TTC549 (cell line): ENCODE measurements at regions not wholly inside any gene's neighbourhood (a gene's known extent, or its start where the extent isn't known, plus 50 kb on each side); places are given as distances from the start of the nearest gene placed in this dataset.

Experiments
- FAIRE-seq: peaks from 2 replicates; lab custom pipeline; 2012; peaks lifted over from hg19 to GRCh38; lab: Jason Lieb, UNC

DNA sequence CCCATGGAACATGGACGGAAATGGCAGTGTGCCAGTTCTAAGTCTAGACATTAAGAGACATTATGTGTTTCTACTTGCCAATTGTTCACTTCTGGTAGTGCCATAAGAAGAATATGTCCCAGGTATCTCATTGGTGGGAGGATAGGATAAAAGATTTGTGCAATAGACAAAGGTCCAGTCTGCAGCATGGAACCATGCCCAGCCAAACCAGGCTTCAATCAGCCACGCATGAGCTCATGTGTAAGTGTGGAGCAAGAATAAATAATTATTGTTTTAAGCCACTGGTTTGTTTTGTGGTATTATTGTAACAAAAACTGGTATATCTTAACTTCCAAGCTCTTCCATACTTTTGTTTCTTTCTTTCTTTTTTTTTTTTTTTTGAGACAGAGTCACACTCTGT lies 153.6 kb upstream of the CTTNBP2 start:
- FAIRE-seq = no peak

DNA sequence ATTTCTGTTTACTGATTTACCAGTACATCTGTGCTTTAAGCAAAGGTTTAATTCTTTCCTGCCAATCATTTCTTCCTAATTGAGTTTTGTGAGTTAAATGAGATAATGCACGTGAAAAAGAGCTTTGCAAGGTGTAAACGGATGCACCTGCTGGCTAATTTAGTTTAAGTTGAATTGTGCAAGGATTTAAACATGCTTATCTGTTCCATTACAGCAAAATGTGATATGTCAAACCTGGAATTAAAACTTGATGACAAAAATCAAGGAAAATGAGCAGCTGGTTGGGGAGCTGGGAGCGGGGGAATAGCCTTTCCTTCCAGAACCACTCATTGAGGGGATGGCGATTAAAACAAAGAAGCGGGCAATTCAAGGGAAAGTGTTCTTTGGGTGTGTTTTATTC lies 155.0 kb upstream of the CTTNBP2 start:
- FAIRE-seq = no peak

DNA sequence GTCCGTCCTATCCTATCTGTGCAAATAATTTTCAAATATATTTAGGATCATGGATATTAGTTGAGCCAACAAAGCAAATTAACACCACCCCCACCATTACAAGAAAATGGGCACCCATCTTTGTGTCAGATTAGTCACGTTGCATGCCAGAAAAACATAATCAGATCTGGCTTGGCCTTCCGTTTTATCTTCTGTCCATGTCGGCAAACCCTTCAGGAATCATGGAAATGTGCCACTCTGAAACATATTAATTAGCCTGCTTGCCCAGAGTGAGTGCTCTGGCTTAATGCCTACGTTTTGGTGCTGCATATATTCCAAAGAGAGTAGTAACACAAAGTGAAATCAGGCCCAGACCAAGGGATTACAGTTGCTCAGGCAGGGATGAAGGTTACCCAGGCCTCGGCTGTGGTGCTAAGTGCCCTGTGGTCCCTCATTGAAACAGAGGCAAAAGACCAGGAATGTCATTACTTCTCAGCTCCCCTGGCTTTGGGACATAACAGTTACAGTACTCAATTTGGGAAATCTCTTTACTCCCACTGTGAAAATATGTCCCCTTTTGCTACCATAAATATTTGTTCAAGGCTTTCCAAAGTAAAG lies 154.0 kb upstream of the LSM8 start:
- no peak for FAIRE-seq

DNA sequence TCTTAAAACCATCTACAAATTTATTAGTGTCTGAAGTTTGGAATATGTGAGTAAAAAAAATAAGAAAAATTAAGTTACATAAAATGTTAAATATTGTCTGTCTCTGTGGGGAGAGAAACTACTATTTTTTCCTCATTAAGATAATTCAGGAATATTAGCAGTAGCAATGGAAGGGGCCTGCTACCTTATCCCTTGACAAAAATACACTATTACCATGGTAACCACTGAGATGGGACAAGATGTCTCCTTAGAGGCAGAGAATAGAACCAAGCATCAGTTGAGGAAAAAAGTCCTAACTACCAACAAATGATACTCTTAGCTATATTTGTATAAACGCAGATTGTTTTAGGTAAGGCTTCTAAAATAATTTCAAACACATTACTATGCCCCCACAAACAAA lies 150.7 kb upstream of the LSM8 start:
- FAIRE-seq = no peak

DNA sequence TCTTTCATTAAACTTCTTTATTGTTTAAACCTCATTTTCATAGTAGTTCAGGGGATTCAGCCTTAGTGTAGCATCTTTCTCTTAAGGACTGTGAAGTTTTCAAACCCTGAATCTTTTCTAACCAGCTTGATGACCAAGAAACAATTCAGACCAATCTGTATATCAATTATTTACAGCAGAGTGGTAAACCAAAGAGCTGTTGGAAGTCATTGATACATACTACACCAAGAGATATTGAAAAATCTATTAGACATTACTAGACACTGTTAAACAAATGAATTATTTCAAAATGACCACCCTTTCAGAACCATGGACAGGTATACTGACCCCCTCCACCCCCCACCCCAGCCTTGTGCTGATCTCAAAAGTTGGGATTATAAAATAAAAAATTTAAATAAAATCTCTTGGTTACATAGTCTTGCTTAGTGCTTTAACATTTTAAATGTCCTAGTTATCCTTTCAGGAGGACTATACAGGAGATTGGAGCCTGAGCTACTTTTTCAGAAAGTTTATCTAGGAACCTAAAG lies 143.9 kb upstream of the LSM8 start:
- FAIRE-seq = no peak

DNA sequence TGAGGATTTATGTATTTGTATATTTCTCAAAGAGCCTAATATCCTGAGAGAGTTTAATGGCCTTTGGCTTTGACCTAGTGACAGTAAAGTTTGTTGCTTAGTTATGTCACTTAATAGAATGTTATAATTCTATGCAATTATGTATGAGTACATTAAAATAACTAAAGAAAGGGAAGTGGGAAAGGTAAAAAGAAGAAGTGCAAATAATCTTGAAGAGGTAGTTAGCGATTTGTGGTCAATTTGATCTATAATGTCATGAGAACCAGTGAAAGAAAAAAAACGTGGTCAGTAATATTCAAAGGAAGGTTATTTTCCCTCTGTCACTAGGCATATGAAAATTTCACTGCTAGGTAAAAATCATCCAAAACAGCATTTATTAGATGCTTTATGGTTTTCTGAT lies 143.4 kb upstream of the LSM8 start:
- FAIRE-seq = no peak

DNA sequence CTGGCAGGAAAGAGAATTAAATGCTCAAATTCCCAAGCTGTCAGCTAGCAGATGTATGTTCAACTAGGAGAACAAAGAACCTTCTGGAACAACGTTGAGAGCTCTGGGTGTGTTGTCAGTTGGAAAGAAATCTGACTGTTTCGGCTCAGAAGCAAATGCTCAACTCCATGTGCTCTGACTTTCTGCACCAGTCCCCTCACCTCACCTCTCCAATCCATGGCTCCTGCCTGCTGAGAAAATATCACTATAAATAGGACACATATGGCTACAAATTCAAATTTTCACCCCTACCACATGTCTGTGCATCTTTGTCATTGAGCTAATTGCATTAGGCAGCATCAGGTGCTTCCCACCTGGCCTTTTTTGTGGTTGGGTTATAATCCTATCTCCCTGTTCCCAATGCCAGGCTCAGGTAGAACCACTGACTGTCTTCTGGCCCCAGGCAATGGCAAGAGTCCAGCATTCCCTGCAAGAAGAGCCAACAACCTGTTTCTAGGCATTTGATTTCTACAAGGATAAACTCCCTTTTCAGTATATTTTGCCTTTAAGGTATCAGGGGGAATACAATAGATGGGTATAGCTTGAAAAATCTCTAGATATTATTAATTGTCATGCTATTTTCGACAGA lies 142.6 kb upstream of the LSM8 start:
- FAIRE-seq = no peak

DNA sequence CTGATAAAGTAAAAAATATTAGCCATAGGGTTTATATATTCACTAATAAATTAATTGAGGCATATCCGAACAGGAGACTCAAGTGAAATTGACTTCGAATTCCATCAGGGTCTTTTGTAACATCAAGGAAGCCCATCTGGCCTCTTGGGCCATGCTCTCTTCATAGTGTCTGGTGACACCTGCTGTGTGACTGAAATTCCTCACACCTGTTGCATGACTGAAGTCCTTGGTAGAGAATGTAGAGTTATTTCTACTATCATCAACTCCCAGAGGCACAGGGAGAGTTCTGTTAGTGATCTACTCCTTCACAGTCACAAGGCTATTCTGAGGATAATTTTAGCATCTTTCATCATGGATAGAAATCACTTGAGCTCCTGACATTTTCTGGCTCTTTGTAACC lies 138.3 kb upstream of the LSM8 start:
- no peak for FAIRE-seq

DNA sequence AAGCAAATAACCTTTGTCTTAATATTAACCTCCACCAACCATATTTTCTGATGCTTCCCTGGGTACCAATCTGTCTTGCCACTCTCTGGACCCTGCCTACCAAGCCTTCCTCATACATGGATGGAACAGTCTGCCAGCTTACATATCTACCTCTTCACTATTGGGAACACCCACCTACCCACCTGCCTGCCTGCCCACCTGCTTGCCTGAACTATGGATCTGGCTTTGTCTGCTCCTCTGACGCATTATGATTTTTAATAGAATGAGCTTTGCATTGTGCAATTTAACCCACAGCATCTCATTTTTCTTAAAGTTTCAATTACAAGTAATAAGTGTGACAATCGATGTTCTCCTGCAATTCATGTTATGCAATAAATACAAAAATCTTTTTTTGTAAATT lies 137.9 kb upstream of the LSM8 start:
- FAIRE-seq = no peak

DNA sequence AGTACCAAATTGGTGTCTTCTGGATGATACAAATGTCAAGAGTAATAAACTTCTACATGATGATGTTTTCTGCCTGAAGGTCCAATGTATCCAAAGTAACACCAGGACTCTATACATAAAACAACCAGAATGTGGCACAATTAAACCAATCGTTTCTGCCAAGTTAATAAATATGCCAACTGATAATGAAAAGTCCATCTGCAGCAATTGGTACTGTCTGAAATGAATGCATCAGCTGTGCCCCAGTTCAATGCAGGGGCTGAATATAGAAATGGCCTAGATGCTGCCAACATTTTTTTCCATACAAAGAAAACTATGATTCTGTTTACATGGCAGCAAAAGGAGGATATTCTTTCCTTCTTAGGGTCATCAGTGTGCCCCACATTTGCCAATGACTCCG lies 137.2 kb upstream of the LSM8 start:
- no peak for FAIRE-seq

DNA sequence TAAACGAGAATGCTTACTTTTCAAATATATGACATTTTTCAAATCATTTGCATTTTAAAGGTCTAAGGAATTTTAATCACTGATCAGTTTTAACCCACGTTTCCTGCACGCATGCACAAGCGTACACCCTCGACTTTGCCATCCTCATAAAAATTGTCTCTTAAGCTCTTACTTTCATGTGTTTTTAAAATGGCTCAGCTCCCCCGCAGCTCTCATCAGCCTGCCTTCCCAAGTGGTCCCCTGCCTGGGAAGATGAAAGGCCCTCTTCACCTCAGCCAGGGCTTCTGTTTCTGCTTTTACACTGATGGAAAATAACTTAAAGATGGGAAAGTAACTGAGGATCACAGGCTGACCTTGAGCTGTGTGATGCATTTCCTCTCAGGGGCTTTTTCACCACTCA lies 131.6 kb upstream of the LSM8 start:
- no peak for FAIRE-seq

DNA sequence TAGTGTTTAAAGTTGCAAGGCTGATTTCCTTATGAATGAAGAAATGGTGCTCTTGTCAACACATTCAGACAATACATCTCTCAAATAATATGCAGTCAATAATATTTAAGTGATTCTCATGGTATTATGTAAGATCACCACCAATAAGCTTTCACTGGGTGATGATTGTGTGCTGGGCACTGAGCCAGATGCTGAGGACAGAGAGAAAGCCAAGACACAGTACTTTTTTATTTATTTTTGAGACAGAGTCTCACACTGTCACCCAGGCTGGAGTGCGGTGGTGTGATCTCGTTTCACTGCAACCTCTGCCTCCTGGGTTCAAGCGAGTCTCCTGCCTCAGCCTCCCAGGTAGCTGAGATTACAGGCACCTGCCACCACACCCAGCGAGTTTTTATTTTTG lies 130.6 kb upstream of the LSM8 start:
- FAIRE-seq = no peak

DNA sequence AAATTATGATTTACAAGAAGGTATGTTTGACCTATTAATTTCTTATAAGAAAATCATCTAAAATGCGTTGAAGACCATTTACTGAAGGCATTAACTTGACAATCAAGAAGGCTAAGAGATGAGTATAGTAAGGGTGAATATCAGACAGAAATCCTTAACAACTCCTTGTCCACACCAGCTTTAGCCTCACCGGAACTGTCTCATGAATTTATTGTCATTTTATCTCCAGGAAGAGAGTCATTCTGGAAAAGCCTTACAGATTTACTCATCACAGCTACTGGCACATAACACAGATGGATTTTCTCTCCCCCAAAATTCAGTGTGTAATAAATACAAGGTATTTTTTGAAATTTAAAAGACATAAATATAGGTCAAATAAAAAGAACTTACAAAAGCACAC lies 129.4 kb upstream of the LSM8 start:
- no peak for FAIRE-seq

DNA sequence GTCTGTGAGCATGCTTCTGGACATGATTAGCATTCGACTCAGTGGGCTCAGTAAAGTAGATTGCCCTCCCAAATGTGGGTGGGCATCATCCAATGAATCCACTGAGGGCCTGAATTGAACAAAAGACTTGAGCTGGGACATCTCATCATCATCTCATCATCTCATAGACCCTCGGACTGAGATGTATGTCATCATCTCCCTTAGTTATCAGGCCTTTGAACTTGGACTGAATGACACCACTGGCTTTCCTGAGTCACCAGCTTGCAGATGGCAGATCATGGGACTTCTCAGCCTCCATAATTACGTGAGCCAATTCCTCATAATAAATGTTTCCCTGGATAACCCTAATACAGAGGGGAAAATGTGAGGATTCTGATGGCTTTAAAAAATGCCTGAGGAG lies 128.3 kb upstream of the LSM8 start:
- FAIRE-seq = no peak

DNA sequence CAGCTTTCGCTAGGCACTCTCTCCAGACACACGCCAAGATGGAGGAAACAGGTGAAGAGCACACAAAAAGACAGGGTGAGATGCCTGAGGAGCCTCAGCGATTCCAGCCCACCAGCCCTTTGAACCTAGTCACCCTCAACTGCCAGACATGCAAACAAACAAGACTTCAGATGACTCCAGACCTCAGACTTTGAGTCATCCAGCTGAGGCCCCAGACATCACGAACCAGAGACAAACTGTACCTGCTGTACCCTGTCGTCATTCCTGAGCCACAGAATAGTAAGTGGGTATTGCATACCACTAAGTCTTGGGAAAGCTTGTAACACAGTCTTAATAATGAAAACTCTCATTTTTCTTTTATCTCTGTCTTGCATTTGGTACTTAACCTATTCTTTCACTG lies 126.6 kb upstream of the LSM8 start:
- no peak for FAIRE-seq

DNA sequence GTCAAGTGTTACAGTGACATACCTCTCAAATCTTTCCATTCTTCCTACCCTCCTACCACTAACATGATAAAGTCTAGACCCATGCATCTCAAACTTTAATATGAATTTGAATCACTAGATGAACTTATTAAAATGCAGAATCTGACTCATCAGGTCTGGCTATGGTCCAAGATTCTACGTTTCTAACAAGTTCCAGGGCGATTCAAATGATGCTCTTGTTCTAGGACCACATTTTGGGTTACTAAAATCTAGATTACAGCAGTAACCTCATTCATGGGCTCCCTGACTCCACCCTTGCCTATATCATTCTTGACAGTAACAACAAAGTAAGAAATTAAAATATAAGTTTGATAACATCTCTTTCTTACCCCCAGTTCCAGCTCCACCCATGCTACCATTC lies 124.8 kb upstream of the LSM8 start:
- no peak for FAIRE-seq

DNA sequence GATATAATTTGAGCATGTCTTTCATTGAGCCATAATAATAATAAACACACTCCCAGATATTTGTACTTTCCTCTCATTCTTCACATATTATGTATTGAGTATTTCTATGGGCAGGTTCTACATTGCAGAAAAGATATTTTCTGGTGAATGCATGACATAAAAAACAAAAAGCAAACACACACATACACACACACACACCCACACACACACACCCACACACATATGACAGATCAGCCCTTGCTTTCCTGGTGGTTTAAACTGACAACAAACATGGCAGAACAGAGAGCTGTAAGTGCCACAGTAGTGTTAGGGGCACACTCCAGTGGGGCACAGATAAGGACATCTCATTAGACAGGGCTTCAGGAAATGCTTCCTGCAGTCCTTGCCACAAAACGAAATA lies 123.3 kb upstream of the LSM8 start:
- no peak for FAIRE-seq

DNA sequence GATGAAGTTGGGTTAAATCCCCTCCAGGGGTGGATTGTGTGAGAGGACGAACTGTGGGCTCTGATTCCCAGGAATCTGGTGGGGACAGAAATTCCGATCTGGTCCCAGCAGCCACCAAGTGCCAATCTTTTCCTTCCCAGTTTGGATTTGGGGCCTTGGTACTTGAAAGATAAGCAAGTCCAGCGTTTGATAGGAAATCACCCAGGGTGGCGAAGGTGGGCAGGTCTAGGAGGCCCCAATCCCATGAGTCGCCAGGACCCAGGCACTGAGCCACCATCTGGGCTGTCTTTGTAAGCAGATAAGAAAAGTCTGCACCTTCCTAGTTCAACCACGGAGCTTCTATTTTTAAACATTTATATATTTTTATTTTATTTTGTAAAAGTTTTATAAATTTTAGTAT lies 122.6 kb upstream of the LSM8 start:
- no peak for FAIRE-seq

DNA sequence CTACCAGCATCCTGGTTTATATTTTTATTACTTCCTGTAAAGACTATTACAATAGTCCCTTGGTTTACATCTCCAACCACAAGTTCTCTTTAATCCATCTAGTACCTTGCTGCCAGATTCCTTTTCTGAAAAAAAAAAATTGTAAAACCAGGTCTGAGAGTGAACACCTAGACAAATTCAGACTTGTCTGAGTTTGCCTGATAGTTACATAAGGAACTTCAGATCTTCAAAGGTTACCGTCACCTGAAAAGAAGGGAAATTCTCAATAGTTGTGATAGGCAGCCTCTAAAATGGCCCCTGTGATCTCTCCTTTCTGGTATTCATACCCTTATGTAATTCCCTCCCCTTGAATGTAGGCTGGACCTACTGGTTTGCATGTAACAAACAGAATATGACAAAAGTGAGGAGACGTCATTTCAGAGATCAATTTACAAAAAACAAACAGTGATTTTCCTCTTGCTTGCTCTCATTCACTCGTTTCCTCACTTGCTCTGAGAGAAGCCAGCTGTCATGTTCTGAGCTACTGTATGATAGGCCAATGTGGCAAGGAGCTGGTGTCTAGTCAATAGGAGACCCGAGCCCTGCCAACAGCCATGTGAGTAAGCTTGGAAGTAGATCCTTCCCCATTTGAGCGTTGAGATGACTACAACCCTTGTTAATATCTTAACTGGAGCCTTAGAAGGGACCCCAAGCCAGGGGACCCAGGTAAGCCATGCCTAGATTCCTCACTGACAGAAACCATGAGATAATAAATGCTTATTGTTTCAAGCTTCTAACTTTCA lies 110.9 kb upstream of the LSM8 start:
- FAIRE-seq = no peak

DNA sequence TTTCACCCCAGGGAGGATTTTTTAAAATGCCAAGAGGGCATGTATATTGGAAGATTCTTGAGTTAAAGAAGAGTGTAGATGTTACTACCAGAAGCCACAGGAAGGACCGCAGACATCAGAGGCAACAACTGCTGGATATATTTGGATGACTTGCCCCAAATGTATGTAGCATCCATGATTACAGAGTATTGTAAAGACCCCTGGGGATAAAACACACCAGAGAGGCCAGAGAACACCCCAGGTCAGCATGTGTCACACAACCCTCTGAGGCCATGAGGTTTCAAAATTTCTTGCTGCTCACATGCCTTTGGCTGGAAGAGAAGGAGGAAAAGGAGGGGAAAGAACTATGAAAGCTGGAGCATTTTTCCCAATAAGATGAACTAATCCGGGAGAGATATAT lies 108.0 kb upstream of the LSM8 start:
- no peak for FAIRE-seq

DNA sequence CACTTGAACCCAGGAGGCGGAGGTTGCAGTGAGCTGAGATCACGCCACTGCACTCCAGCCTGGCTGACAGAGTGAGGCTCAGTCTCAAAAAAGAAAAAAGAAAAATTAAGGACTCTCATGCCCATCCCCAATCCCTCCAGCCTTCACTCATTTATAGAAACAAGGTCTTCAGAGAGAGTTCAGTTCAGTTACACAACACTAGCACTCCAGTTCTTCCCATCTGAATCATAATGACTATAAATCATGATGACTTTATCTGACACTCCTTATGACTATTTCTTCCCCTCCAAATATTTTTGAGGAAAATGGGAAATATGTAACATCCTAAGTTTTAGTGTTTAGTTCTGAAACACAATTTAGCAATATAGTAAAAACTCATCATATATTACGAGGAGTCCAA lies 107.4 kb upstream of the LSM8 start:
- FAIRE-seq = no peak

DNA sequence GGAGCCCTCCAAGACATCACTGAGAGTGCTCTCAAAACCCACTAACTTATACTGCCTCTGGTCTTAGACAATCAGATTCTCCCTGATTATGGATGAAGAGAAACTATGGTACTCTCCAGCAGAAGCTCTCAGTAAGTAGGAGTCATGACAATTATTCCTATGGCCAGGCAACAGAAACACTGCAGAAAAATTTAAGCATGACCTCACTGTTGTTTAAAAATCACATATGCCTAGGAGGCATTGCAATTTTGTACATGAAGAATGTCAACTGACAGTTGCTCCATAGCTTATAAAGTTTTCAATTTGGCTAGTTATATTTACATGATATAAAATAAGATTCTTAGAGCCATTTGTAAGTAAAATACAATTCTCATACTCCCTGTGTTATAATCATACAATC lies 105.9 kb upstream of the LSM8 start:
- no peak for FAIRE-seq

DNA sequence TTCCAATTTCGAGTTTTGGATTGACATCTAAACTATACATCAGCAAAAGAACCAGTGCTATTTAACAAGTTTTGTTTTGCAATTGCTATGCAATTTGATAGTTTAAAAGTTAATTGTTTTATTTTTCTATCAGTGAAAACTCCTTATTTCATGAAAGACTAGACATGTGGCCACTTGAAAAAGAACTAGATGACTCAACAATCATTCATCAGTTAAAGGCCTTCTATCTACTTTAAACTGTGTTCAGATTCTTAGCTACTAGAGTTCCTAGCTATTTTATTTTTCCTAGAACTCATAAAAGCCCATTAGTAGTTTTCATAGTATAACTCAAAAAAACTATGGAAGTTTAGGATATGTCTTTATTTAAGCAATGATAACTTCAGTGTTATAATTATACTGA lies 104.6 kb upstream of the LSM8 start:
- FAIRE-seq = no peak

DNA sequence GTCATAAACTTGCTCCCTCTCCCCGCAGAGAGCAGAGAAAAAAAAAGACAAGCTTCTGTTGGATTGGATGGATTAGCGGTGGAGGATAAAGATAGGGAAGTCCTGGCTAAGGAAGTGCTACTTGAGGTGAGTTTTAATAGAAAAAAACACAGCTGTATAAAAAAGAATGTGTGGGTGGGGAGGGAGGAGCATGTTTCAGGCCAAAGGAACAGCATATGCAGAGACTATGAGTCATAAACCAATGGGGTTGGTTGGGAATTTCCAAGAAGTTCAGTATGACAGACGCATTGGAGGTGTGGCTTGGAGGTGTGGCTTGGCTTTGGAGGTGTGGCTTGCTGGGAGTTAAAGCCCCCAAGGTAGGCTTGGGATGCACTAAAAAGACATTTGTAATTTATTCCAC lies 103.0 kb upstream of the LSM8 start:
- no peak for FAIRE-seq
